Nephron (organoid): ENCODE measurements at regions not wholly inside any gene's neighbourhood (a gene's known extent, or its start where the extent isn't known, plus 50 kb on each side); places are given as distances from the start of the nearest gene placed in this dataset.

Source experiments
- H3K27ac Mint-ChIP-seq, 3 experiments: 2 replicates each; pipeline ENCODE4 v1.8.0; 2020; ENCODE audit warnings: mixed read lengths in 3 of 3, mild to moderate bottlenecking in 2 of 3, moderate library complexity in 1 of 3
- H3K27me3 Mint-ChIP-seq: 2 replicates; pipeline ENCODE4 v1.8.0; 2021; ENCODE audit warnings: low read depth, mild to moderate bottlenecking, moderate library complexity, mixed read lengths
- H3K36me3 Mint-ChIP-seq: 2 replicates; pipeline ENCODE4 v1.8.0; 2020; ENCODE audit warnings: low read depth, mixed read lengths
- H3K4me1 Mint-ChIP-seq: 2 replicates; pipeline ENCODE4 v1.8.0; 2020; ENCODE audit warnings: mixed read lengths
- H3K4me3 Mint-ChIP-seq, 3 experiments: 2 replicates each; pipeline ENCODE4 v1.8.0; 2020; ENCODE audit warnings: mild to moderate bottlenecking in 3 of 3, mixed read lengths in 3 of 3, moderate library complexity in 2 of 3
- H3K9me3 Mint-ChIP-seq: 2 replicates; pipeline ENCODE4 v1.8.0; 2020; ENCODE audit warnings: mixed read lengths
- CTCF ChIP-seq, 3 experiments: fragments of 200-600 bp; sonication (generic); IDR thresholded peaks; one replicate each; pipeline ENCODE4 v1.5.0; 2021; ENCODE audit warnings: antibody characterized with exemption in 3 of 3; ENCODE audit not compliant: unreplicated experiment in 3 of 3

- Mint-ChIP-seq H3K9me3 (peaks cover 16% of the 10 kb centered on the region), H3K27me3 (no peaks in the 10 kb centered on the region), H3K27ac (no peak overlapping the region), H3K36me3 (peaks cover 4% of the 10 kb centered on the region), H3K4me1 (no peaks in the 10 kb centered on the region), H3K4me3 (no peak overlapping the region)
- no peak for TF ChIP-seq CTCF (IDR thresholded peaks at IDR 0.05; ENCODE audit: unreplicated experiment in 3 of 3)
Measured at GRCh38 chr5:66519626-66520025, 76.6 kb upstream of the MAST4 start.

GRCh38 chr5:66520854-66521253 lies 75.3 kb upstream of the MAST4 start:
- no peak overlapping the region for H3K27ac Mint-ChIP-seq
- peaks cover 4% of the 10 kb centered on the region for H3K36me3 Mint-ChIP-seq
- H3K9me3 Mint-ChIP-seq = peaks cover 16% of the 10 kb centered on the region
- H3K4me1 Mint-ChIP-seq = no peaks in the 10 kb centered on the region
- no peaks in the 10 kb centered on the region for H3K27me3 Mint-ChIP-seq
- no peak for TF ChIP-seq CTCF (IDR thresholded peaks at IDR 0.05; ENCODE audit: unreplicated experiment in 3 of 3)
- H3K4me3 Mint-ChIP-seq = no peak overlapping the region

GRCh38 chr5:66527478-66528035 lies 68.6 kb upstream of the MAST4 start:
- H3K4me1 Mint-ChIP-seq = peaks cover 8% of the 10 kb centered on the region
- peaks cover 2% of the 10 kb centered on the region for H3K9me3 Mint-ChIP-seq
- H3K27me3 Mint-ChIP-seq = no peaks in the 10 kb centered on the region
- peak overlapping the region in 2 of 3 experiments; percentile 15 to 38 for H3K27ac Mint-ChIP-seq
- no peak overlapping the region for H3K4me3 Mint-ChIP-seq
- no peak for TF ChIP-seq CTCF (IDR thresholded peaks at IDR 0.05; ENCODE audit: unreplicated experiment in 3 of 3)
- H3K36me3 Mint-ChIP-seq = no peaks in the 10 kb centered on the region

- H3K27me3 Mint-ChIP-seq = no peaks in the 10 kb centered on the region
- H3K27ac Mint-ChIP-seq = no peak overlapping the region
- peaks cover 8% of the 10 kb centered on the region for H3K4me1 Mint-ChIP-seq
- H3K36me3 Mint-ChIP-seq = no peaks in the 10 kb centered on the region
- H3K9me3 Mint-ChIP-seq = peaks cover 2% of the 10 kb centered on the region
- TF ChIP-seq CTCF (IDR thresholded peaks at IDR 0.05; ENCODE audit: unreplicated experiment in 3 of 3) = no peak
- H3K4me3 Mint-ChIP-seq = no peak overlapping the region
Measured at GRCh38 chr5:66529182-66529581, 67.0 kb upstream of the MAST4 start.

- H3K36me3 Mint-ChIP-seq = no peaks in the 10 kb centered on the region
- H3K9me3 Mint-ChIP-seq = peaks cover 2% of the 10 kb centered on the region
- no peak overlapping the region for H3K27ac Mint-ChIP-seq
Measured at GRCh38 chr5:66529704-66530103, 66.5 kb upstream of the MAST4 start.

More at GRCh38 chr5:66529704-66530103, 66.5 kb upstream of the MAST4 start:
- Mint-ChIP-seq H3K4me1 (peaks cover 8% of the 10 kb centered on the region), H3K4me3 (no peak overlapping the region), H3K27me3 (no peaks in the 10 kb centered on the region)
- TF ChIP-seq CTCF (IDR thresholded peaks at IDR 0.05; ENCODE audit: unreplicated experiment in 3 of 3) = no peak
